ENCODE measurements at regions not wholly inside any gene's neighbourhood (a gene's known extent, or its start where the extent isn't known, plus 50 kb on each side); places are given as distances from the start of the nearest gene placed in this dataset.

GRCh38 chr6:14765106-14765505 lies 480.8 kb upstream of the JARID2 start:
- Histone ChIP-seq H3K27me3 (ENCODE audit: insufficient read depth, low read length) (no peaks in the 10 kb centered on the region), H3K79me2 (ENCODE audit: insufficient read depth, low read length) (no peaks in the 10 kb centered on the region), H3K36me3 (ENCODE audit: control insufficient read depth in 1 of 2, insufficient read depth in 2 of 2, low read length in 2 of 2) (no peaks in the 10 kb centered on the region), H3K9me3 (ENCODE audit: control insufficient read depth in 1 of 2, insufficient read depth in 1 of 2, low read depth in 1 of 2, low read length in 2 of 2) (no peaks in the 10 kb centered on the region), H3K4me2 (ENCODE audit: low read length) (peak overlapping the region; percentile 16; the same call in 1 of the 2 replicates), H3K9ac (ENCODE audit: low read length) (no peak overlapping the region), H3K4me1 (ENCODE audit: control insufficient read depth in 1 of 2, insufficient read depth in 2 of 2, low read length in 2 of 2) (peaks cover 0 to 25% of the 10 kb centered on the region in 2 experiments; a peak in 2 of 4 replicates), H3K27ac (ENCODE audit: low read depth, low read length) (no peak overlapping the region), H3K9me2 (ENCODE audit: insufficient read depth) (no peaks in the 10 kb centered on the region), H2AFZ (ENCODE audit: low read depth, low read length, poor library complexity, severe bottlenecking) (no peak overlapping the region), H4K20me1 (ENCODE audit: insufficient read depth) (no peaks in the 10 kb centered on the region), H3K4me3 (replicated peaks in 1 of 2; ENCODE audit: low read depth in 1 of 2, low read length in 2 of 2) (no peak overlapping the region)
- ChIA-PET CTCF (no interaction called here), POLR2A (no interaction called here), RAD21 (ENCODE audit: low non-redundant PET in 1 of 2, low total read pairs in 2 of 2, uncharacterized antibody in 2 of 2, unreplicated experiment in 2 of 2) (no interaction called here)
- BruUV-seq (replicated peaks) = no TSS peak
- ATAC-seq (peak; percentile 47), DNase-seq (ENCODE audit: low read depth, low spot score) (no peak)
- TF ChIP-seq, protein P1, sequence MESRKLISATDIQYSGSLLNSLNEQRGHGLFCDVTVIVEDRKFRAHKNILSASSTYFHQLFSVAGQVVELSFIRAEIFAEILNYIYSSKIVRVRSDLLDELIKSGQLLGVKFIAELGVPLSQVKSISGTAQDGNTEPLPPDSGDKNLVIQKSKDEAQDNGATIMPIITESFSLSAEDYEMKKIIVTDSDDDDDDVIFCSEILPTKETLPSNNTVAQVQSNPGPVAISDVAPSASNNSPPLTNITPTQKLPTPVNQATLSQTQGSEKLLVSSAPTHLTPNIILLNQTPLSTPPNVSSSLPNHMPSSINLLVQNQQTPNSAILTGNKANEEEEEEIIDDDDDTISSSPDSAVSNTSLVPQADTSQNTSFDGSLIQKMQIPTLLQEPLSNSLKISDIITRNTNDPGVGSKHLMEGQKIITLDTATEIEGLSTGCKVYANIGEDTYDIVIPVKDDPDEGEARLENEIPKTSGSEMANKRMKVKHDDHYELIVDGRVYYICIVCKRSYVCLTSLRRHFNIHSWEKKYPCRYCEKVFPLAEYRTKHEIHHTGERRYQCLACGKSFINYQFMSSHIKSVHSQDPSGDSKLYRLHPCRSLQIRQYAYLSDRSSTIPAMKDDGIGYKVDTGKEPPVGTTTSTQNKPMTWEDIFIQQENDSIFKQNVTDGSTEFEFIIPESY (IDR thresholded peaks at IDR 0.05; ENCODE audit: extremely low read depth, insufficient replicate concordance, low read length) = no peak
- TF ChIP-seq POLR2AphosphoS5 (IDR thresholded peaks at IDR 0.05; ENCODE audit: low read depth, low read length) (no peak), ELF1 (IDR thresholded peaks at IDR 0.05; ENCODE audit: borderline replicate concordance, low read depth) (no peak), CBX3 (IDR thresholded peaks at IDR 0.05; ENCODE audit: low read depth) (no peak), ZFX (IDR thresholded peaks at IDR 0.05) (no peak), SP1 (IDR thresholded peaks at IDR 0.05; ENCODE audit: low read depth) (no peak), EZH2phosphoT487 (IDR thresholded peaks at IDR 0.05; ENCODE audit: borderline replicate concordance) (no peak)
- TF ChIP-seq, protein P2, sequence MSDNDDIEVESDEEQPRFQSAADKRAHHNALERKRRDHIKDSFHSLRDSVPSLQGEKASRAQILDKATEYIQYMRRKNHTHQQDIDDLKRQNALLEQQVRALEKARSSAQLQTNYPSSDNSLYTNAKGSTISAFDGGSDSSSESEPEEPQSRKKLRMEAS (IDR thresholded peaks at IDR 0.05) = no peak
- intact Hi-C loops (cut with micrococcal nuclease) = no loop called here

Data from HCT116 (cell line).